NCI-H146 (cell line): ENCODE measurements at regions not wholly inside any gene's neighbourhood (a gene's known extent, or its start where the extent isn't known, plus 50 kb on each side); places are given as distances from the start of the nearest gene placed in this dataset.

Source experiments
- DNase-seq: peaks from one replicate; lab custom pipeline; 2025; lab: John Stamatoyannopoulos, UW

GRCh38 chr4:36013206-36013605, 231.1 kb downstream of the ARAP2 start:
- no peak for DNase-seq
